Lower lobe of right lung (tissue), 2 donors: ENCODE measurements at regions not wholly inside any gene's neighbourhood (a gene's known extent, or its start where the extent isn't known, plus 50 kb on each side); places are given as distances from the start of the nearest gene placed in this dataset.

ENCODE experiments used
- ATAC-seq, 2 donors: fragments of 200-7000 bp; cut with Tn5 transposase; one replicate each; pipeline ENCODE4 v1.9.1; 2020 to 2022; ENCODE audit warnings: mild to moderate bottlenecking in 2 of 2, moderate library complexity in 2 of 2
- DNase-seq: peaks from one replicate; pipeline ENCODE4 v3.0.0-alpha.2; 2020
- H3K27ac ChIP-seq: fragments of 200-600 bp; one replicate; pipeline ENCODE4 v1.8.0; 2022
- H3K27me3 ChIP-seq: fragments of 200-600 bp; one replicate; pipeline ENCODE4 v1.8.0; 2022; ENCODE audit warnings: low read depth
- H3K36me3 ChIP-seq: fragments of 200-600 bp; one replicate; pipeline ENCODE4 v1.8.0; 2022; ENCODE audit warnings: mild to moderate bottlenecking
- H3K4me1 ChIP-seq: fragments of 200-600 bp; one replicate; pipeline ENCODE4 v1.8.0; 2022
- H3K4me3 ChIP-seq: fragments of 200-600 bp; one replicate; pipeline ENCODE4 v1.8.0; 2022; ENCODE audit warnings: mild to moderate bottlenecking
- H3K9me3 ChIP-seq: fragments of 200-600 bp; one replicate; pipeline ENCODE4 v1.8.0; 2022
- intact Hi-C: fragments of 100-400 bp; cut with DNase I; formaldehyde crosslinking; loops from one replicate; pipeline ENCODE4 v1.11.0; 2022
- TF ChIP-seq, protein P1 (sequence below): fragments of 200-600 bp; IDR thresholded peaks from one replicate; pipeline ENCODE4 v1.8.0; 2022; ENCODE audit warnings: antibody characterized with exemption, mild to moderate bottlenecking
- donor health status: DM: no; HTN: yes; CAD: no; lungs with severe emphysema.

DNA sequence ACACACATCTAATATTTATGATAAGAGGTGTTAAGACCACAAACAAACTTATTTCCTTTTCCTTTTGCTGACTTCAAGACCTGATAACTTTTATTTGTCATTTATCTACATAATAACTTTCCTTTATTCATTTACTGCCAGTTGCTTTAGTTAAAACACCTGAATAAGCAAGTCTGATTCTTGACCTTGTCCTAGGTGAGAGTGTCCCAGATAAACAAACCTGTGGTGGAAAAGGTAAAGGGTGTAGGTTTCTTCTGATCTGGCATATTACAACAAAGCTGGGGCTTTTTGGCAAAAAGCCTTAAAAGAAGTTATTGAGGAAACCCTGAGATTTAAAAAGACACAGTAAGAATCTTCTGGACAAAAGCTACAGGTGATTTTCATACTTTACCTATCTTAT lies 191.5 kb downstream of the ZBBX start:
- Histone ChIP-seq H3K36me3 (no peaks in the 10 kb centered on the region), H3K9me3 (no peaks in the 10 kb centered on the region), H3K27ac (no peak overlapping the region), H3K27me3 (no peaks in the 10 kb centered on the region), H3K4me3 (no peak overlapping the region), H3K4me1 (no peaks in the 10 kb centered on the region)
- TF ChIP-seq, protein P1, sequence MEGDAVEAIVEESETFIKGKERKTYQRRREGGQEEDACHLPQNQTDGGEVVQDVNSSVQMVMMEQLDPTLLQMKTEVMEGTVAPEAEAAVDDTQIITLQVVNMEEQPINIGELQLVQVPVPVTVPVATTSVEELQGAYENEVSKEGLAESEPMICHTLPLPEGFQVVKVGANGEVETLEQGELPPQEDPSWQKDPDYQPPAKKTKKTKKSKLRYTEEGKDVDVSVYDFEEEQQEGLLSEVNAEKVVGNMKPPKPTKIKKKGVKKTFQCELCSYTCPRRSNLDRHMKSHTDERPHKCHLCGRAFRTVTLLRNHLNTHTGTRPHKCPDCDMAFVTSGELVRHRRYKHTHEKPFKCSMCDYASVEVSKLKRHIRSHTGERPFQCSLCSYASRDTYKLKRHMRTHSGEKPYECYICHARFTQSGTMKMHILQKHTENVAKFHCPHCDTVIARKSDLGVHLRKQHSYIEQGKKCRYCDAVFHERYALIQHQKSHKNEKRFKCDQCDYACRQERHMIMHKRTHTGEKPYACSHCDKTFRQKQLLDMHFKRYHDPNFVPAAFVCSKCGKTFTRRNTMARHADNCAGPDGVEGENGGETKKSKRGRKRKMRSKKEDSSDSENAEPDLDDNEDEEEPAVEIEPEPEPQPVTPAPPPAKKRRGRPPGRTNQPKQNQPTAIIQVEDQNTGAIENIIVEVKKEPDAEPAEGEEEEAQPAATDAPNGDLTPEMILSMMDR: no peak
- no peak for DNase-seq
- intact Hi-C loops: no loop called here
- ATAC-seq: no peak

DNA sequence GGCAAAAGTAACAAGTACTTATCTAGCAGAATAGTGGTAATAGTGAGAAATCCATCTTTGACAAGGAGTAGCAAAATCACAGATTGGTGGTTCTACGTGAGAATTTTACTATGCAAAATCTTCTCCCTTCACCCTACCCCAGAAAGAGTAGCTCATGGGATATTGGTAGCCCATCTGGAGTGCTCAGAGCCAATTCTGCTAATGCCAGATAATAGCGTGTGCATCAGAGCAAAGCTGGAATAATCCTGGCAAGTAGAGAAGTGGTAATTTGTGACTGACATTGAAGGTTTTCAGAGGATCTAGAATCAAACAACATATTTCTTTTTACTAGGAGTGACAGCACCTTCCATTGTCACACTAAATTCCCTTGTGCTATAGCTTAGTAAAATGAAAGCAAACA lies 192.9 kb downstream of the ZBBX start:
- no peaks in the 10 kb centered on the region for H3K9me3 ChIP-seq
- H3K27ac ChIP-seq: no peak overlapping the region
- H3K36me3 ChIP-seq: no peaks in the 10 kb centered on the region
- H3K4me1 ChIP-seq: no peaks in the 10 kb centered on the region
- no peak overlapping the region for H3K4me3 ChIP-seq
- ATAC-seq (no peak), DNase-seq (no peak)
- TF ChIP-seq, protein P1: no peak
- intact Hi-C loops: no loop called here
- H3K27me3 ChIP-seq: no peaks in the 10 kb centered on the region

GRCh38 chr3:167184511-167184910 lies 195.6 kb downstream of the ZBBX start:
- H3K27me3 ChIP-seq: no peaks in the 10 kb centered on the region
- intact Hi-C loops: no loop called here

GRCh38 chr3:167172377-167172776 lies 207.7 kb downstream of the ZBBX start:
- no peaks in the 10 kb centered on the region for H3K36me3 ChIP-seq
- TF ChIP-seq, protein P1: no peak
- H3K9me3 ChIP-seq: peaks cover 12% of the 10 kb centered on the region
- DNase-seq: no peak
- intact Hi-C loops: no loop called here
- H3K4me1 ChIP-seq: no peaks in the 10 kb centered on the region
- no peak for ATAC-seq
- no peak overlapping the region for H3K27ac ChIP-seq
- H3K4me3 ChIP-seq: no peak overlapping the region
- no peaks in the 10 kb centered on the region for H3K27me3 ChIP-seq

More at GRCh38 chr3:167184511-167184910, 195.6 kb downstream of the ZBBX start:
- ATAC-seq (no peak), DNase-seq (no peak)
- H3K4me1 ChIP-seq: no peaks in the 10 kb centered on the region
- H3K9me3 ChIP-seq: no peaks in the 10 kb centered on the region
- H3K4me3 ChIP-seq: no peak overlapping the region
- H3K27ac ChIP-seq: no peak overlapping the region
- TF ChIP-seq, protein P1: no peak
- H3K36me3 ChIP-seq: no peaks in the 10 kb centered on the region

GRCh38 chr3:167167491-167167890 lies 212.6 kb downstream of the ZBBX start:
- ATAC-seq (no peak), DNase-seq (no peak)
- Histone ChIP-seq H3K9me3 (no peaks in the 10 kb centered on the region), H3K27ac (no peak overlapping the region), H3K27me3 (no peaks in the 10 kb centered on the region), H3K4me3 (no peak overlapping the region), H3K4me1 (no peaks in the 10 kb centered on the region), H3K36me3 (no peaks in the 10 kb centered on the region)
- TF ChIP-seq, protein P1: no peak
- intact Hi-C loops: no loop called here
